HG03432 (cell line): ENCODE measurements at regions not wholly inside any gene's neighbourhood (a gene's known extent, or its start where the extent isn't known, plus 50 kb on each side); places are given as distances from the start of the nearest gene placed in this dataset.
"Not testable (repeated sequence)": the region's sequence is repeated elsewhere in the genome, so short reads cannot be mapped to it uniquely, and the experiment has no call there.

Experiments
- ATAC-seq: cut with Tn5 transposase; IDR thresholded peaks from one replicate; pipeline ENCODE4 v1.9.1; 2021; ENCODE audit warnings: mild to moderate bottlenecking, moderate library complexity; ENCODE audit not compliant: unreplicated experiment

DNA sequence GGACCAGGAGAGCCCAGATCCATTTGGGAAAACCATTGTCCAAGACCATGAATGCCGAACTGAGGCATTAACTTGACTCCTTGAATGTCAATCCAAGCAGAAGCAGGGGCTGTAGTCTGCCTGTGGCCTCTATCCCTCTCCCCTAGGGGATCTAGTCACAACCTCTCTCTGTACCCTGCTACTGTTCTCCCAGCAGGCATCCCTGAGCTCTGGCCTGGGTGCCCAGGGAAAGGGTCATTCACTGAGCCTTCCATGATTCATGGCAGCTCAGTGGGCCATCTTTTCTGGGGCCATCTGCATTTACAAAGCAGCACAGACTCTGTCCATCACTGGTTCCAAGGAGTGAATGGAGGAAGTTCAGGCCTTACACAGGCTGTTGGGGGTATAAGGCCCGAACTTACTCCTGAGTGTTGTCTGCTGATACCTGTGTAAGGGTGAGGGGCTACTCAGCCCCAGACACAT, 151.8 kb downstream of the ZFP36L2 start:
- no peak for ATAC-seq

DNA sequence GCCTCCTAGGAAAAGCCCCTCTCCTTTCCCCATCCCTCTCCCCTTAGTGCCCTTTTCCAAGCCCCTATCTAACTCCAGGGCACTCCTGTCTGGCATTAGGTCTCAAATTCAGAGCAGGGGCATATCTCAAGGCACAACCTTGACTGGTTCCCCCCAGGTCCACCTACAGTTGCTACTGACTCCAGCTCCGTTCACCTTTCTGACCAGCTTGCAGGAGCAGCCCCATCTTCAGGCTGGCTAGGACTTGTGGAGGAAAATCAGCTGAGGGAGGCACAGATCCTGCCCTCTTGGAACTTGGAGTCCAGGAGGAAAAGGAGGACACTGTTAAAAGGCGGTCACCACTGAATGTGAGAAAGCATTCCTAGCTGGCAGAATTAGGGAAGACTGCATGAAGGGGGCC, 152.4 kb downstream of the ZFP36L2 start:
- ATAC-seq = no peak

DNA sequence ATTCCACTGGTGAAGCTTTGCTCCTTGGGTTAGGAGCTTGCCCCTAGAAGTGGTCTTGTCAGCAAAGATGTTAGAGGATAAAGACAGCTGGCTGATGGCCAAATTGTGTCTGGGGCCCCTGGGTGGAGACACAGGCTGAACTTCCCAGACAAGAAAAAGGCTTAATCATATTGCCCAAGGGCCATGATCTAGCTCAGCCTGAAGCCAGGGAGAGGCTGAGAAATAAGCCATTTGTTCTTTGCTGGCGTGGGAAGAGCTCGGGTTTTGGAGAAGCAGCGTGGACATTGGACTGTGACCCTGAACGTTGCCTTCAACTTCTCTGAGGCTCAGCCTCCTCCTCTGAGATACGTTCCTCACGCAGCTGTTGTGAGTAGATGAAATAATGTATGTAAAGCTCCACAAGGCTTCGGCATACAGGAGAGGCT, 153.0 kb downstream of the ZFP36L2 start:
- ATAC-seq = no peak

DNA sequence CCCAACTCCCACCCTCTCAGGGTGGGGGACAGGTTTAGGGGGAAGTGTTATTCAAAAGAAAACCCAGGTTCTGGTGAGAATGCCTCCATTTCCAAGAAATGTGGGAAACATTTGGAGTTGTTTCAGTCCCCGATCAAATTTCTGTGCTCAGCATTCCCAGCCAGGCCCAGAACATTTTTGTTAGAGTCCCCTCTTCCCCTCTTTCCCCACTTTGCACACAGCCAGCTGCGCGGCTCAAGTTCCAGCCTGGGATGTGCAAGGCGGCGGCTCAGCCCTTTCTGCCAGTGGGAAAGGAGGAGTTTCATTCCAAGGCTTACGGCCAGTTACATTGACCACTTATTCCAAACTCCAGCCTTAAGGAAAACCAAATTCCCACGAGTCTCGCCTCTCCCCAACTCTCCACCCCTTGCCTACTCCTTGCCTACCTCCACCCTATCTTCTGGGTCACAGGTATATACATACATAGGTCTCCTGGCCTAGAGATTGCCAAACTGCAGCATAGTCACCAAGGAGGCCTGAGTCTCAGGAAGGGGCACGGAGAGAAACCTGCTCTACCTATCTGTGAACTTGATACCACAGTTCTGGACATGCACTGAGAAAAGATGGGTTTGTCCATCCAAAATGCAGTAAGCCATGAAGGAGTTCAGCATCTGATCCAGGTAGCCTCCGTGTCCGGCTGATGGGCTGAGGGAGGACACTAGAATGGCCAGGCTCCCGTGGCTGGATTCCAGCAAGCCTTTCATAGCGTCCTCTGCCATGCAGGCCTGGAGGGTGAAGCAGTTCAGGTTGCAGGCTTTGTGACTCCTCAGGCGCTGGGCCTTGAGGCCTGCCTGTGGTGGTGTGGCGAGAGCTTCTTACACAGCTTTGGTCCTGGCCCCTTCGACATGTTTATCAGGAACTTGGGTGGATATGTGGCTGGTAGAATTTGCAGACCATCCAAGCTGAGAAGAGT, 154.5 kb downstream of the ZFP36L2 start:
- ATAC-seq = no peak

DNA sequence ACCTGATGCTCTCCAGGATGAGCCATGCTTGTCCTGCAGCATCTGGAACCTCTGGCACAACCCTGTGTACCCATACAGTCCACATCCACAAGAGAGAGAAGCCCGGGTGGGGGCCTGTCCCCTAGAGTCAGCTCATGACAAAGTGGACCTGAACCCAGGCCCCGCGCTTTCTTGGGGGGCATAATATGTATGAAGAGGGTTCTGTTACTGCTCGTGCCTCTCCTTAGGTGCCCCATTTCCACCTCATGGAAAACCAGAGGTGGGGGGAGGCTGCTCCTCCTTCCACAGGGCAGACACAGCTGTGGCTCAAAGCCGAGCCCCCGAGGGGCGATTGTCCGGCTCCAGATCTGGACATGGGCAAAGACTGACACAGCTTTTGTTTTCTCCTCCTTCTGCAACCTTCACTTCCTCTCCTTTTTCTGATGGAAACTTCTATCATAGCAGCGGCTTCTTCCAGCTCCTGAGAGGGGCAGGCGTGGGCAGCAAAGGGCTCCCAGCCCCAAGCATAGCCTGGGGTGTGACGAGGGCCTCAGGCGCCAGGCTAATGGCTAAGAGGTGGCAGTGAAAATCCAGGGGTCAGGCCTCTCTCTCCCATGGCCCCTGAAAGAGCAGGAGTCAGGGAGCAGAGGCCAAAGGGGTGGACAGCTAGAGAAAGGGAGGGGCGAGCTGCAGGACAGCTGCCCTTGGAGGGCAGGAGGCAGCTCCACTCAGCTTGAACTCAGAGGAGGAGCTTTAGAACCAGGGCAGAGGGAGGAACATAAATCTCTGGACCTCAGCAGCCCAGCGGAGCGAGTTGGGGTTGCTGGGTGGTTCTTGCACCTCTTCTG, 155.5 kb downstream of the ZFP36L2 start:
- ATAC-seq = no peak

DNA sequence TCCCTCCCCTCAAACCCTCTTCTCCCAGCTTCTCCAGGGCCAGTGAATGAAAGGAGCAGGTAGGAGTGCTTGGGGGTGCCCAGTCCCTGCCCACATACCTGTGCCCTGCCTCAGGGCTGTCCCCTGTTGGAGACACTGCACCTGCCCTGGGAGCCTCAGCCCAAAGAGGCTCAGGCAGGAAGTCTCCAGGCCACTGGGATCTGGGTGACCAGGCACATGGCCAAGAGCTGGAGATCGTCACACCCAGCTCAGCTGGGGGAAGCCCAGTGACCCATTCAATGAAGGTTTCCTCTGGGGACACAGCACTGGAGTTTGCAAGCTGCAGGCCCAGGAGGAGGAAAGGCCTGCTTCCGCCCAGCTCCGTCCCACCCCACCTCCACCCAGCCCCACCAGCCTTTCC, 156.4 kb downstream of the ZFP36L2 start:
- ATAC-seq = no peak

DNA sequence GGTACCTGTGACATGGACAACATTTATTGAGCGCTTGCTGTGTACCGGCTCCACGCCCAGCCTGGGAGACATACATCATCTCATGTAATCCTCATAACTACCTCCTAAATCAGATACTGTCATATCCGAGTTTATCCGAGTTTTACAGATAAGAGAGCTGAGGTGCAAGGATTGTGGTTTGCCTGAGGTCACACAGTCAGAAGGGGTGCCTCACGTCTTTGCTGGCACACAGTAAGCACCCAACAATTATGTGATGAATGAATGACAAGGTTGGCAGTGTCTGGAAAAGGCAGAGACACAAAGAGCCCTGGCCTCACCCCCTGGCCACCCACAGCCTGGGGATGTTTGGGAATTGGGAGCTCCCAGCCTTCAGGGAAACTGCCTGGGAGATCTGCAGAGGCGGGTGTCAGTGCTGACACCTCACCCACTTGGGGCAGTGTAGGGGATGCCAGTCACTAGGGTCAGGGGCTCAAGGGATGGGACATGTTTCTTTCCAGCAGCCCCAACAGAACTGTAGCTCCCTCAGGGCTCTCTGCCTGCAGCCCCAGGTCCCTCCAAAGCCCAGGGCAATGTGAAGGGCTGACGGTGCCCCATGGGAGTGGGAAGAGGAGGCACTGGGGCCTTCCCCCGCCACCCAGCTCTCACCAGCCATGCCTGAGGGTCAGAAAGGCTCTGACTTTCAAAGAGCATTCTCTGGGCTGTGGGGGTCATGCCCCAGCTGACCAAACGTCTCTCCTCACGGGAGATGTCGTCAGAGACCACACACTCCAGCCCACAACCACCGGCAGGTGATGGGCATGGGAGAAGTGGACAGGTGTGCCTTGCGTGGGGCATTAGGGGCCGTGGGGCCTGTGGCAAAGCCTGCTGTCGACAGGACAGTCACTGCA, 157.5 kb downstream of the ZFP36L2 start:
- no peak for ATAC-seq

DNA sequence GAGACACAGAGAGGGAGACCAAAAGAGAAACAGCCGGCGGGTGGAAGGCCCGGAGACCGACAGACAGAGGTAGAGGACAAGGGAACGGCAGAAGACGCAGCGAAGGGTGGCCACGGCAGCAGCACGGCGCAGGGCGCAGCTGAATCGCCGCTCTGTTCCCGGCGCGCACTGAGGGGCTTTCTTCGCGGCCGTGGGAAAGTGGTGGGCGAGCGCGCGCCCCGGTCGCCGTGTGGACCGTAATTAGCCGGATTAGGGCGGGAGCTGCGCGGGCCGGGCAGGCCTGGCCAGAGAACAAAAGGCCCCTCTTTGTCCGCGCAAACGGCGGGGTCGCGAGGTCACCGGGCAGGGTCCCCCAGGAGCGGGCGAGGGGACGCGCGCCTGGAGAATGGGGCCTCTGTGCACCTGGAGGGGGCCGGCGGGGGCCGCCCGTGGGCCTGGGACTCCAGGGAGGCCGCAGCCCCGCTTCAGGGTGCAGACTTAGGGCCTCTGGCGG, 158.3 kb downstream of the ZFP36L2 start:
- ATAC-seq = no peak

DNA sequence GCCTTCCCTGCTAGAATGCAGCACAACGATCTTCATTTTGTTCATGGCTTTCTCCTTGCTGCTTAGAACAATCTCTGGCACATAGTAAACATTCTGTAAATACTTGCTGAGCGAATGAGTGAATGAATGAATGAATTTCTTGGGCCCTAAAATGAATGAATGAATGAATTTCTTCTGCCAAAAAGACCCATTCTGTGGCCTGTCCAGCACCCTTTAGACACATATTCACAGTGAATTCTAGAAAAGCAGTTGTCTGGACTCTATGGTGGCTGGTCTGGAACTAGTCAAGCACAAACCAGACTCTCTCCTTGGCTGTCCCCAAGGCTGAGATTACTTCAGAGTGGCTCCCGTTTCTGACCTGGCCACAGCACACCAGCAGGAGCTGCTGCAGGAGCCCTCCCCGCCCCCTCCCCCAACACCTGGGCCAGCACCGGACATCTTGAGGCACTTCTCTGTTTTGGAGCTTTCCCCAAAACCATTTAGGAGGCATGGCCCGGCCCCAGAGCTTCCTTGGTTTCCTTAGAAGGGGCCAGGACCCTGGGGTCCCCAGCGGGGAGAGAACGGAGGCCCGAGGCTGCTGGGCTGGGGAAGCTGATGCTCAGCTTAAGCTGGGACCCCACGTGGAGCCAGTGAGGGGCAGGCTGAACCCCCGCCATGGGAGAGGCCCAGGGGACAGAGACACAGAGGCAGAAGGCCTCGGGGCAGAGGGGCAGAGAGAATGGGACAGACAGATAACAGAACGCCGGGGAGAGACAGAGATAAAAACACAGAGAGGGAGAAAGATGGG, 159.0 kb downstream of the ZFP36L2 start:
- no peak for ATAC-seq

DNA sequence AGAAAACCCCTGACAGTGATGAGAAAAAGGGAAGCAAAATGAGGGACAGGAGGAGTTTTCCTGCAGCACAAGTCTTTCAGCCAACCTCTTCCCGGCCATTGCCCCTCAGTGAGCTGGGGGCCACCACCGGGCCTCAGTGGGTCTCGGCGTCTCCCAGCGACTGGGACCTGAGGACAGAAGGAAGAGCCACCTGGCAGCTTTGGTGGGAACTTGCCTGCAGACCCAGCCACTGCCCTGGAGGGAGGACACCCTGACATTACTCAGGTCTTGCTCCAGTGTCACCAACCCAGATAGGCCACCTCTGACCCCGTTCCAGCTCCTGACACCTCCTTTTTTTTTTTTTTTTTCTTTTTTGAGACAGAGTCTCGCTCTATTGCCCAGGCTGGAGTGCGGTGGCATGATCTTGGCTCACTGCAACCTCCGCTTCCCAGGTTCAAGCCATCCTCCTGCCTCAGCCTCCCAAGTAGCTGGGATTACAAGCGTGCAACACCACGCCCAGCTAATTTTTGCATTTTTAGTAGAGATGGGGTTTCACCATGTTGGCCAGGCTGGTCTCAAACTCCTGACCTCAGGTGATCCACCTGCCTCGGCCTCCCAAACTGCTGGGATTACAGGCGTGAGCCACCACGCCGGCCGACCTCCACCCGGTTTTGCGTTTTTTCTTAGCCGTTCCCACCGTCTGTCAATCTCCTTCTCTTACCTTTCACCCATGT, 159.7 kb downstream of the ZFP36L2 start:
- ATAC-seq = not testable (repeated sequence)

DNA sequence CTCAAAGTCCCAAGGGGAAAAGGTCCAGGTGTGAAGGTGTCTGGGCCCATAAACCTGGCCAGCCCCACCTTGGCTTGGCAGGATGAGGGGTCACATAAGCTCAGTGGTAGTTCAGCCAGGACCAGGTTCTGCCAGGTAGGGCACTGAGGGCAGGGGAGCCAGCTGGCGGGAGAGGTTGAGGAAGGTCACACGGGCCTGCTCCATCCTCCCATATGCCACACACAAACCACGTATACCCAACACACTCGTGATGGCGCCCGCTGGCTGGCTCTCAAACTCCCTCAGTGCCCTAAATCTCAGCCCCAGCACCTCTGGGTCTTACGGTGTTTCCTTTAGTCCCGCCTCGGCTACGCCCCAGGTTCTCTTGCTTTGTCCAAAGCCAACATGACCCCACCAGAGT, 160.5 kb downstream of the ZFP36L2 start:
- ATAC-seq = no peak

DNA sequence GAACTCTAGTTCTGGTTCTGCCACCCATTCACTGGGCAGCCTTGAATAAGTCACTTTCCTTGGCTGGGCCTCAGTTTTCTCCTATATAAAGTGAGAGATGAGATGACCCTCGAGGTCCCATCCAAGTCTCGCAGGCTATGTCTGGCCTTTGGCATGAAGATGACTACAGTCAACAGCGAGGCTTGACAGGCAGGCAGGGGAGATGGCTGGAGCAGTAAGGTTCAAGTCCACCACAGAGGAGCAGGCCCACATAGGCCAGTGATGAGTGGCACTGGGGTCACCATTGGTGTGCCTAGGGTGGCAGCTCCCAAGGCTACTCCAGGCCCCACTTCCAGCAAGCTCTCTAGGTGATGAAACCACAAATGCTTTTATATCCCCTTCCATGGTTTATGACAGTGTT, 161.4 kb downstream of the ZFP36L2 start:
- ATAC-seq = no peak

DNA sequence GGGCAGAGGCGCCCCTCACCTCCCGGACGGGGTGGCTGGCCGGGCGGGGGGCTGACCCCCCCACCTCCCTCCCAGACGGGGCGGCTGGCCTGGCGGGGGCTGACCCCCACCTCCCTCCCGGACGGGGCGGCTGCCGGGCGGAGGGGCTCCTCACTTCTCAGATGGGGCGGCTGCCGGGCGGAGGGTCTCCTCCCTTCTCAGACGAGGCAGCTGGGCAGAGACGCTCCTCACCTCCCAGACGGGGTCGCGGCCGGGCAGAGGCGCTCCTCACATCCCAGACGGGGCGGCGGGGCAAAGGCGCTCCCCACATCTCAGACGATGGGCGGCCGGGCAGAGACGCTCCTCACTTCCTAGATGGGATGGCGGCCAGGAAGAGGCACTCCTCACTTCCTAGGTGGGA, 163.3 kb downstream of the ZFP36L2 start:
- not testable (repeated sequence) for ATAC-seq

DNA sequence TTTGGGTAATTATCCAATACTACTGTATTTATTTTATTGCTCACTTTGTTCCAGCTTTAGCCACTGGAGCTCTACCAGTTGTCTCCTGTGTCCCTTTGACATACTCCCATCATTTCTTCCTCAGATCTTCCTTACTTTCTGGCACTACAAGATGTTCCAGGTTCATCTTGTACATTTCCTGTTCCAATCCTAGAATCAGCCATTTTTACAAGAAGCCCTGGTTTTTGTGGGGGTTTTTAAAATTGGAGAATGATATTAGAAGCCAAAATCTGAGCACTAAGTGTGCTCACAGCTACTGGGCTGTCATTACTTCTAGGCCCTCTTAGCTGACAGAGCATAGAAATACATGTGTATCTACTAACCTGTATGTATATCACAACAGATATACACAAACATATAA, 164.3 kb downstream of the ZFP36L2 start:
- no peak for ATAC-seq

DNA sequence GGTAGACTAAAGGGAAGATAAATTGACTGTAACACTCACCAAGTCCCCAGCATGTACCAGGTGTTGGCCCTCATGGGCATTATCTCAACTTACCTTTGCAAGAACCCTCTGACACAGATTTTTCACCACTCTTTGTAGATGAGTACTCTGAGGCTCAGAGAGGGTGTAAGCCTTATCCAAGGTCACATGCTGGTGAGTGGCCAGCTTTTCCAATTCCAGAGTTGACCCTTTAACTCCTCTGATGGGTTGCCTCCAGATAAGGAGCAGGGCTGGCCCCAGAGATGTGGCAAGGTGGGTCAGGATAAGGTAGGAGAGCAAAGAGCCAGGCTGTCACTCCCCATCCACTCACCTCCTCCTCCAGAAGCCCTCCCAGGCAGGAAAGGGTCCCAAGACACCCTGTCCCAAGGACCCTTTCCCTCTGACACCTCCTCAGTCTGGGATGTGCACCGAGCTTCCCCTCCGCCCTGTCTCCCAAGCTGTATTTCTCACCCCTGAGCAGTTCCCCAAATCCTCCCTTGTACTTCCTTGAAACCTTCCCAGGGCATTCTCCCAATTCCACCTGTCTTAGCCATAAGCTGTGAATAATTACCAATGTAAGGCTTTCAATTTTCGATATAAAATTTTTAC, 165.9 kb downstream of the ZFP36L2 start:
- no peak for ATAC-seq

DNA sequence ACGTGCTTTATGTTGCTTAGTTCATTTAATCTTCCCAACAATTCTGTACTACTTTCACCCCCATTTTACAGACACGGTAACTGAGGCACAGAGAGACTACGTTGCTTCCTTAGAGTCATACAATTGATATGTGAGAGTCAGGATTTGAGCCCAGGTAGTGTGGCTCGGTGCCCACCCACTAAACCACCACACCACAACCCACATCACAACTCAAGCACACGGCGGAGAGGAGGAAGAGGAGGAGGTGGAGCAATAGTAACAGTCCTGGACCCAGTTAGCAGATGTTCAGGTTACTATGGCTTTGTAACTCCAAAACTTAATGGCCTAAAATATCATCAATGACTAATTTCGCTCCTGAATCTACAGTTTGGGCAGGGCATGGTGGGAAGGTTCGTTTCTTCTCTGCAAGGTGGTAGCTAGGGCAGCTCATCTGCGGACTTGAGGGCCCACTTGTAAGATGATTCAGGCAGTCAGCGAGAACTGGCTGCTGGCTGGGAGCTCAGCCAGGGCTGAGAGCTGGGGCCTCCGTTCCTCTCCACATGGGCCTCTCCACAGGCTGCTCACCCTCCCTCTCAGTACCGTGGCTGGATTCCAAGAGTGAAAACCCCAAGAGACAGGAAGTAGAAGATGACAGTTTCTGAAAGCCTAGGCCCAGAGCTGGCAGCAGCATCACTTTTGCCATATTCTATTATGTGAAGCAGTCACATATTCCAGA, 167.1 kb downstream of the ZFP36L2 start:
- ATAC-seq = peak; percentile 77

DNA sequence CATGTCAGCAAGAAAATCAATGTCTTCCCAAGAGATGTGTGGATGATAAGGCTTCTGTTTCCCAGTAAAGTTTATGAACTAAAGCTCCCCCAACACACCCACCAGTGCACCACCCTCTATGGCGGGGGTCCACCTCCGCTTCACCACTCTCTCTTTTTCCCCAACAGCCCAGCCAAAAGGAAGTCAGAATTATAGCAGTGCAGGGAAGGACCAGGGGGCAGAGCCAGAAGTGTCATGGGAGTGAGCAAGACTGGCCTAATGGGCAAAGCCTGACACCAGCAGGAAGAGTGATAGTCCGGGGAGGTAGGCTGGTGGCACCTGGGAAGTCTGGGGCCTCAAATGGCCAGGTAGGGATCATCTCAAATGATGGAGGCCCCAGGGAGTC, 167.7 kb downstream of the ZFP36L2 start:
- no peak for ATAC-seq
